H1 (cell line): ENCODE measurements at regions not wholly inside any gene's neighbourhood (a gene's known extent, or its start where the extent isn't known, plus 50 kb on each side); places are given as distances from the start of the nearest gene placed in this dataset.

Experiments used
- CTCF ChIA-PET: fragments of 300-600 bp; sonication (Branson Sonifier 250); formaldehyde crosslinking; loops from one replicate; lab custom pipeline; 2021; ENCODE audit not compliant: partially characterized antibody; lab: Charles Lee
- POLR2A ChIA-PET: fragments of 300-600 bp; sonication (Branson Sonifier 250); formaldehyde crosslinking; loops from one replicate; lab custom pipeline; 2021; ENCODE audit warnings: inconsistent platforms; ENCODE audit not compliant: partially characterized antibody; lab: Charles Lee
- DNase-seq, 2 experiments: peaks; one replicate each; pipeline versions ENCODE4 v3.0.0 to v3.0.0-alpha.2; 2010 to 2022; ENCODE audit warnings: low spot score in 2 of 2, low read depth in 1 of 2, mixed read lengths in 1 of 2
- FAIRE-seq: peaks from 2 replicates; lab custom pipeline; 2011; peaks lifted over from hg19 to GRCh38; lab: Jason Lieb, UNC
- H2AFZ ChIP-seq: 2 replicates; pipeline ENCODE4 v1.8.1; 2012; ENCODE audit warnings: low read length, inconsistent platforms
- H2AK5ac ChIP-seq: 2 replicates; pipeline ENCODE4 v1.6.1; 2013; ENCODE audit warnings: low read depth, low read length
- H2BK120ac ChIP-seq: replicated peaks from 2 replicates; pipeline ENCODE3; 2013; ENCODE audit warnings: low read depth, low read length, inconsistent platforms
- H2BK12ac ChIP-seq: 2 replicates; pipeline ENCODE4 v1.6.1; 2013; ENCODE audit warnings: low read depth, low read length
- H2BK15ac ChIP-seq: 2 replicates; pipeline ENCODE4 v1.6.1; 2013; ENCODE audit warnings: low read length
- H2BK20ac ChIP-seq: 2 replicates; pipeline ENCODE4 v1.6.1; 2013; ENCODE audit warnings: low read length
- H2BK5ac ChIP-seq: 2 replicates; pipeline ENCODE4 v1.6.1; 2013; ENCODE audit warnings: low read depth, low read length
- H3K14ac ChIP-seq: 2 replicates; pipeline ENCODE4 v1.6.1; 2013; ENCODE audit warnings: inconsistent platforms; ENCODE audit not compliant: insufficient read length
- H3K18ac ChIP-seq: 2 replicates; pipeline ENCODE4 v1.6.1; 2013; ENCODE audit warnings: low read length; ENCODE audit errors: extremely low read depth
- H3K23ac ChIP-seq: 2 replicates; pipeline ENCODE4 v1.6.1; 2013; ENCODE audit warnings: inconsistent platforms; ENCODE audit not compliant: insufficient read length
- H3K23me2 ChIP-seq: 2 replicates; pipeline ENCODE4 v1.6.1; 2013; ENCODE audit warnings: low read depth, low read length
- H3K27ac ChIP-seq: 2 replicates; pipeline ENCODE4 v1.6.1; 2011; ENCODE audit warnings: low read depth, low read length, inconsistent platforms
- H3K27me3 ChIP-seq, 4 experiments: replicated peaks in 1 of 4; 1 replicate in 1 of 4; 2 replicates in 3 of 4; pipeline versions ENCODE4 v1.6.1 to v1.8.1; 2011 to 2013; ENCODE audit warnings: low read length in 3 of 4, mild to moderate bottlenecking in 3 of 4, inconsistent platforms in 2 of 4, mixed read lengths in 2 of 4, moderate library complexity in 1 of 4; ENCODE audit not compliant: control insufficient read depth in 3 of 4, insufficient read depth in 3 of 4; ENCODE audit errors: extremely low read depth in 1 of 4
- H3K36me3 ChIP-seq, 4 experiments: 2 replicates each; pipeline versions ENCODE4 v1.6.1 to v1.8.1; 2011 to 2013; ENCODE audit warnings: mild to moderate bottlenecking in 4 of 4, low read length in 3 of 4, moderate library complexity in 2 of 4, control low read depth in 1 of 4, inconsistent platforms in 1 of 4; ENCODE audit not compliant: insufficient read depth in 4 of 4, control insufficient read depth in 2 of 4
- H3K4ac ChIP-seq: replicated peaks from 2 replicates; pipeline ENCODE3; 2013; ENCODE audit warnings: low read length, low read depth, mixed read lengths, inconsistent platforms; ENCODE audit not compliant: insufficient read length
- H3K4me1 ChIP-seq, 4 experiments: replicated peaks in 1 of 4; 1 replicate in 1 of 4; 2 replicates in 3 of 4; pipeline versions ENCODE4 v1.6.1 to v1.8.1; 2011 to 2013; ENCODE audit warnings: low read length in 3 of 4, inconsistent platforms in 2 of 4, mixed read lengths in 1 of 4; ENCODE audit not compliant: insufficient read depth in 4 of 4, control insufficient read depth in 3 of 4
- H3K4me2 ChIP-seq, 2 experiments: 2 replicates each; pipeline versions ENCODE4 v1.6.1 to v1.8.1; 2011 to 2013; ENCODE audit warnings: low read depth in 2 of 2, low read length in 2 of 2, control low read depth in 1 of 2, inconsistent platforms in 1 of 2, mild to moderate bottlenecking in 1 of 2; ENCODE audit not compliant: insufficient read depth in 1 of 2
- H3K4me3 ChIP-seq, 4 experiments: fragments of 200-600, 300-600 bp in 1 of 4; sonication (generic), shearing (Covaris generic), sonication (Bioruptor Twin) in 1 of 4; 2 replicates each; pipeline versions ENCODE4 v1.5.1 to v1.8.1; 2011 to 2016; ENCODE audit warnings: low read length in 4 of 4, low read depth in 3 of 4, control low read depth in 2 of 4, inconsistent platforms in 2 of 4, mild to moderate bottlenecking in 2 of 4, mixed read lengths in 1 of 4, moderate library complexity in 1 of 4; ENCODE audit not compliant: insufficient read depth in 2 of 4; ENCODE audit errors: extremely low read depth in 1 of 4
- H3K56ac ChIP-seq: replicated peaks from 2 replicates; pipeline ENCODE3; 2013; ENCODE audit warnings: low read depth, mild to moderate bottlenecking, mixed read lengths, low read length, inconsistent platforms; ENCODE audit not compliant: insufficient read length
- H3K79me1 ChIP-seq: 2 replicates; pipeline ENCODE4 v1.6.1; 2013; ENCODE audit warnings: low read depth, low read length, control low read depth
- H3K79me2 ChIP-seq, 2 experiments: 2 replicates each; pipeline versions ENCODE4 v1.6.1 to v1.8.1; 2012 to 2013; ENCODE audit warnings: low read length in 2 of 2, mild to moderate bottlenecking in 2 of 2, inconsistent platforms in 1 of 2; ENCODE audit not compliant: insufficient read depth in 2 of 2, control insufficient read depth in 1 of 2
- H3K9ac ChIP-seq, 4 experiments: replicated peaks in 1 of 4; 1 replicate in 1 of 4; 2 replicates in 3 of 4; pipeline versions ENCODE4 v1.6.1 to v1.8.1; 2011 to 2013; ENCODE audit warnings: low read depth in 3 of 4, low read length in 3 of 4, control low read depth in 2 of 4, mild to moderate bottlenecking in 2 of 4, moderate library complexity in 2 of 4, inconsistent platforms in 1 of 4; ENCODE audit errors: extremely low read depth in 1 of 4
- H3K9me3 ChIP-seq, 2 experiments: 2 replicates each; pipeline versions ENCODE4 v1.6.1 to v1.8.1; 2012 to 2013; ENCODE audit warnings: mild to moderate bottlenecking in 2 of 2, moderate library complexity in 2 of 2, control low read depth in 1 of 2, inconsistent platforms in 1 of 2, low read depth in 1 of 2, low read length in 1 of 2, mixed read lengths in 1 of 2; ENCODE audit not compliant: insufficient read depth in 2 of 2
- H4K20me1 ChIP-seq, 2 experiments: replicated peaks in 1 of 2; 2 replicates each; pipeline versions ENCODE3 to v1.8.1; 2011 to 2013; ENCODE audit warnings: inconsistent platforms in 2 of 2, low read length in 2 of 2, mild to moderate bottlenecking in 1 of 2; ENCODE audit not compliant: insufficient read depth in 2 of 2, control insufficient read depth in 1 of 2
- H4K5ac ChIP-seq: 2 replicates; pipeline ENCODE4 v1.6.1; 2013; ENCODE audit warnings: low read length, low read depth, mixed read lengths, inconsistent platforms; ENCODE audit not compliant: insufficient read length
- H4K8ac ChIP-seq: 2 replicates; pipeline ENCODE4 v1.8.0; 2013; ENCODE audit warnings: mild to moderate bottlenecking, moderate library complexity, low read length, inconsistent platforms; ENCODE audit not compliant: insufficient read depth; ENCODE audit errors: extremely low read depth
- H4K91ac ChIP-seq: replicated peaks from 2 replicates; pipeline ENCODE3; 2013; ENCODE audit warnings: low read length, mixed read lengths, inconsistent platforms; ENCODE audit not compliant: insufficient read length
- ASH2L ChIP-seq: fragments of 200-600, 300-600 bp; sonication (generic); IDR thresholded peaks from one replicate; pipeline ENCODE4 v1.7.1; 2017; ENCODE audit warnings: low read length
- ATF2 ChIP-seq: IDR thresholded peaks from 2 replicates; pipeline ENCODE4 v1.6.1; 2012; ENCODE audit warnings: low read length, inconsistent platforms
- CBX5 ChIP-seq: fragments of 300-800, 300-1000 bp; sonication (generic); IDR thresholded peaks from 2 replicates; pipeline ENCODE4 v1.7.1; 2016; ENCODE audit warnings: antibody characterized with exemption, low read length, low read depth
- CTBP2 ChIP-seq: IDR thresholded peaks from 2 replicates; pipeline ENCODE4 v1.7.0; 2011; ENCODE audit warnings: borderline replicate concordance, mild to moderate bottlenecking, moderate library complexity, mixed read lengths, low read length; ENCODE audit not compliant: insufficient read depth, insufficient read length
- CTCF ChIP-seq, 3 experiments: IDR thresholded peaks; 1 replicate in 2 of 3; 2 replicates in 1 of 3; pipeline versions ENCODE4 v1.5.1 to v1.6.1; 2011; ENCODE audit warnings: low read length in 3 of 3, mild to moderate bottlenecking in 3 of 3, inconsistent platforms in 2 of 3, low read depth in 1 of 3, moderate library complexity in 1 of 3; ENCODE audit not compliant: insufficient read depth in 1 of 3; ENCODE audit errors: control extremely low read depth in 1 of 3
- JUN ChIP-seq: IDR thresholded peaks from 2 replicates; pipeline ENCODE4 v1.6.1; 2011; ENCODE audit warnings: low read depth, mild to moderate bottlenecking, improper control_type of control experiment, low read length
- KDM4A ChIP-seq: IDR thresholded peaks from one replicate; pipeline ENCODE4 v1.7.1; 2012; ENCODE audit warnings: low read depth, mild to moderate bottlenecking, moderate library complexity, low read length, inconsistent platforms; ENCODE audit not compliant: severe bottlenecking
- POLR2A ChIP-seq, 2 experiments: IDR thresholded peaks; 1 replicate in 1 of 2; 2 replicates in 1 of 2; pipeline ENCODE4 v1.6.1; 2011; ENCODE audit warnings: low read depth in 2 of 2, low read length in 2 of 2, mild to moderate bottlenecking in 2 of 2; ENCODE audit errors: control extremely low read depth in 1 of 2
- SIX5 ChIP-seq: IDR thresholded peaks from 2 replicates; pipeline ENCODE4 v1.6.1; 2011; ENCODE audit warnings: mild to moderate bottlenecking, low read depth, low read length
- TAF7 ChIP-seq: optimal IDR thresholded peaks from 2 replicates; pipeline ENCODE3; 2011; ENCODE audit warnings: low read depth, mild to moderate bottlenecking, inconsistent platforms, low read length, moderate library complexity, borderline replicate concordance
- TCF12 ChIP-seq: IDR thresholded peaks from 2 replicates; pipeline ENCODE4 v1.6.1; 2011; ENCODE audit warnings: low read depth, mild to moderate bottlenecking, low read length
- YY1 ChIP-seq: IDR thresholded peaks from 2 replicates; pipeline ENCODE4 v1.6.1; 2011; ENCODE audit warnings: low read depth, mild to moderate bottlenecking, low read length
- WGBS, 2 experiments: shearing (Covaris generic) in 1 of 2; methylation state at CpG; one replicate each; pipeline versions ENCODE4 v1.1.6 to v1.1.7; 2013 to 2015; ENCODE audit warnings: low lambda C conversion rate in 2 of 2, mixed read lengths in 2 of 2, inconsistent platforms in 1 of 2, low coverage in 1 of 2, missing lambda C conversion rate in 1 of 2; ENCODE audit not compliant: insufficient replicate concordance in 2 of 2, insufficient coverage in 1 of 2, insufficient read length in 1 of 2; ENCODE audit errors: extremely low coverage in 1 of 2, missing lambda C conversion rate in 1 of 2; 5-methylcytosine and 5-hydroxymethylcytosine counted together

GRCh38 chr13:77434289-77434688 lies 101.2 kb upstream of the SCEL start:
- no peak overlapping the region for H3K4ac ChIP-seq
- no peaks in the 10 kb centered on the region for H3K4me1 ChIP-seq
- WGBS, 2 experiments, result 73% methylated on average over 1 of the region's 1 CpG; no CpG with 5 or more reads in 1 of the 2 experiments
- no peak overlapping the region for H3K9ac ChIP-seq
- H3K4me2 ChIP-seq, result no peak overlapping the region
- no peak overlapping the region for H3K23ac ChIP-seq
- H4K8ac ChIP-seq, result no peak overlapping the region
- H2BK120ac ChIP-seq, result no peak overlapping the region
- H3K18ac ChIP-seq, result no peak overlapping the region
- no peak overlapping the region for H3K56ac ChIP-seq
- no peak overlapping the region for H4K91ac ChIP-seq
- H3K27me3 ChIP-seq, result no peaks in the 10 kb centered on the region
- H3K23me2 ChIP-seq, result no peaks in the 10 kb centered on the region
- FAIRE-seq (no peak), DNase-seq (no peak)
- H4K5ac ChIP-seq, result no peak overlapping the region
- H3K27ac ChIP-seq, result no peak overlapping the region
- ChIA-PET CTCF (no interaction called here), POLR2A (no interaction called here)
- H4K20me1 ChIP-seq, result no peaks in the 10 kb centered on the region
- H3K79me1 ChIP-seq, result no peaks in the 10 kb centered on the region
- no peak overlapping the region for H2AFZ ChIP-seq
- no peak overlapping the region for H3K14ac ChIP-seq
- H3K79me2 ChIP-seq, result no peaks in the 10 kb centered on the region
- no peak overlapping the region for H2BK20ac ChIP-seq
- no peak overlapping the region for H2BK12ac ChIP-seq
- no peak overlapping the region for H2BK5ac ChIP-seq
- H2AK5ac ChIP-seq, result no peak overlapping the region
- H3K9me3 ChIP-seq, result no peaks in the 10 kb centered on the region
- no peak overlapping the region for H2BK15ac ChIP-seq
- H3K4me3 ChIP-seq, result no peak overlapping the region
- no peaks in the 10 kb centered on the region for H3K36me3 ChIP-seq
- no peak for TF ChIP-seq TAF7
- TF ChIP-seq ASH2L, result no peak
- TF ChIP-seq ATF2, result no peak
- no peak for TF ChIP-seq KDM4A
- no peak for TF ChIP-seq CBX5
- no peak for TF ChIP-seq CTBP2
- no peak for TF ChIP-seq TCF12
- TF ChIP-seq POLR2A (IDR thresholded peaks at IDR 0.05; ENCODE audit: control extremely low read depth in 1 of 2, low read depth in 2 of 2, low read length in 2 of 2), result no peak
- no peak for TF ChIP-seq YY1
- no peak for TF ChIP-seq CTCF (IDR thresholded peaks at IDR 0.05; ENCODE audit: control extremely low read depth in 1 of 3, insufficient read depth in 1 of 3, low read depth in 1 of 3, low read length in 3 of 3)
- no peak for TF ChIP-seq JUN
- no peak for TF ChIP-seq SIX5
